ENCODE measurements at regions not wholly inside any gene's neighbourhood (a gene's known extent, or its start where the extent isn't known, plus 50 kb on each side); places are given as distances from the start of the nearest gene placed in this dataset.

GRCh38 chr3:110533089-110533488 is 538.5 kb upstream of the NECTIN3 start:
- no peak for DNase-seq (ENCODE audit: low read depth)
- in situ Hi-C loops (cut with HindIII; ENCODE audit: low pct_unique_long_range_greater_than_20kb, low sequenced_read_pairs) = no loop called here

GRCh38 chr3:110542552-110543150 is 529.0 kb upstream of the NECTIN3 start:
- DNase-seq (ENCODE audit: low read depth) = no peak
- in situ Hi-C loops (cut with HindIII; ENCODE audit: low pct_unique_long_range_greater_than_20kb, low sequenced_read_pairs) = no loop called here

- in situ Hi-C loops (cut with HindIII; ENCODE audit: low pct_unique_long_range_greater_than_20kb, low sequenced_read_pairs) = no loop called here
Observed at GRCh38 chr3:110544730-110545129, 526.9 kb upstream of the NECTIN3 start.

DNA sequence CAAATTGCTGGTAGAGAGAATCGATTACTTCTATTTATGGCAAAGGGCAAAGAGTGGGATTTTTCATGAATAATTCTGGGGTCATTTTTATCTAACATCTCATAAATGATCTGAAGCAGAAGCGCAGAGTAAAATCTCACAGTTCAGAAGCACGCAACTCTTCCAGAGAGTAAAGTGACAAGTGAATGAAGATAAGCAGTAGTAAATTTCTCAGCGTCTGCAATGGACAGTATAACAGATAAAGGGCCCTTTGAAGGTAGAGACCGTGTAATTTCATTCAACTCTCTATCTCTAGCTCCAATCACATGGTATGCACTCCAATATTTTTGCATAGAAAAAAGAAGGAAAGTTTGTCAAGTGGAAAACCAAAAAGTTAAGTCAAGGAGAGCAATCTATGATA is 521.1 kb upstream of the NECTIN3 start:
- in situ Hi-C loops (cut with HindIII; ENCODE audit: low pct_unique_long_range_greater_than_20kb, low sequenced_read_pairs) = no loop called here
- no peak for DNase-seq (ENCODE audit: low read depth)

More at GRCh38 chr3:110544730-110545129, 526.9 kb upstream of the NECTIN3 start:
- DNase-seq (ENCODE audit: low read depth) = no peak

- peak; percentile 8 for DNase-seq (ENCODE audit: low read depth)
Observed at GRCh38 chr3:110562621-110563020, 509.0 kb upstream of the NECTIN3 start.

GRCh38 chr3:110564674-110565073 is 506.9 kb upstream of the NECTIN3 start:
- in situ Hi-C loops (cut with HindIII; ENCODE audit: low pct_unique_long_range_greater_than_20kb, low sequenced_read_pairs) = no loop called here
- DNase-seq (ENCODE audit: low read depth) = no peak

More at GRCh38 chr3:110562621-110563020, 509.0 kb upstream of the NECTIN3 start:
- in situ Hi-C loops (cut with HindIII; ENCODE audit: low pct_unique_long_range_greater_than_20kb, low sequenced_read_pairs) = no loop called here

DNA sequence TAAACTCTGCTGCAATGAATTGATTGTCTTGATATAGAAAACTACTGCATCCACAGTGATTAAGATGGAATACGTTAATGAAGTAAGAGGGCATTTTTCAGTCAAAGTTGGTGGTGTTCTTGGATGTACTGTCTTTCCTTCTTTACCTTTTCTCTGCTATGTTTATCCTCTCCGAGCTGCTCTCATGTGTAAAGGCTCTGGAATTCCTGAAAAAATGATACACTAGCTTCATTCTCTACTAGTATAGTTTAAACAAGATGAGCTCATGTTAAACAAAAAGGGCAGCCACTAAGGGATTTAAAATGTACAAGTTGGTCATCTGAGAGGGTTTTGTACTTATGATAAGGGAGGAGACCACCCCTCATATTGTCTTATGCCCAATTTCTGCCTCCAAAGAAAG is 504.6 kb upstream of the NECTIN3 start:
- DNase-seq (ENCODE audit: low read depth) = no peak
- in situ Hi-C loops (cut with HindIII; ENCODE audit: low pct_unique_long_range_greater_than_20kb, low sequenced_read_pairs) = no loop called here

- peak; percentile 34 for DNase-seq (ENCODE audit: low read depth)
- in situ Hi-C loops (cut with HindIII; ENCODE audit: low pct_unique_long_range_greater_than_20kb, low sequenced_read_pairs) = no loop called here
Observed at GRCh38 chr3:110568246-110568645, 503.4 kb upstream of the NECTIN3 start.

- in situ Hi-C loops (cut with HindIII; ENCODE audit: low pct_unique_long_range_greater_than_20kb, low sequenced_read_pairs) = no loop called here
- DNase-seq (ENCODE audit: low read depth) = no peak
Observed at GRCh38 chr3:110569073-110569472, 502.5 kb upstream of the NECTIN3 start.

- DNase-seq (ENCODE audit: low read depth) = no peak
- in situ Hi-C loops (cut with HindIII; ENCODE audit: low pct_unique_long_range_greater_than_20kb, low sequenced_read_pairs) = no loop called here
Observed at GRCh38 chr3:110575702-110576101, 495.9 kb upstream of the NECTIN3 start.

DNA sequence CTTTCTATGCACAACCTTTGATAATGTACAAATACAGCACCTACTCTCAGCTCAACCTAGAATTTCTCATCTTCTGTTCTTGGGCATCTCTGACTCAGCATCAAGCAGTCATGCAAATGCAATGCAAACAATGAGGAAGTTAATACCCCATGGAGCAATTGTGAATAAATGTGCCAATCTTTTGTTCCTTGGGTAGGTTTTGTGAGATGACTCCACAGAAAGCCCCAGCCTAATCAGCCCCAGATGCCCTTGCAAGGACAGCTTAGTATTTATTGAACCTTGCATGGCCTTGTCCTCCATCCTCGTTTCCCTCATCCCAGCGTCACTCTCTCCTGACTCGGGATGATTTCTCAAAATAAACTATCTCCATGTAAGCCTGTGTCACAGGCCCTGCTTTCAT is 494.7 kb upstream of the NECTIN3 start:
- DNase-seq (ENCODE audit: low read depth) = peak; percentile 86
- in situ Hi-C loops (cut with HindIII; ENCODE audit: low pct_unique_long_range_greater_than_20kb, low sequenced_read_pairs) = no loop called here

DNA sequence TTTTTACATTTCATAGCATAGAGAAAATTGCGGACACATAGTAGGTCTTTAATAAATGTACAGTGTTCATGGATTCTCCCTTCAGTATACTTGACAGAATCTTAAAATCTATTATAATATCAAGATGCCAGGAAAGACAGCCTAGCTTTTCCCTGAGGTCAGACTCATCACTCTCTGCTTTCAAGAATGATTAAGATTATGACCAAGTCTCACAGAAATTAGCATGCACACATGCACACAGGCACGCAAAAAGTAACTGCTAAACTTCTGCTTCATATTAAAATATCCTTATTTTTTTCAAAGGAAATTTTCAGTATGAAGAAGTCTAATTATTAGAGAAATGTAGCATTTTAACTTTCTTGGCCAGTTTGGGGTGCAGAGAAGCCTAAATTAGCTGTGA is 493.8 kb upstream of the NECTIN3 start:
- in situ Hi-C loops (cut with HindIII; ENCODE audit: low pct_unique_long_range_greater_than_20kb, low sequenced_read_pairs) = no loop called here
- DNase-seq (ENCODE audit: low read depth) = no peak

GRCh38 chr3:110579840-110580550 is 491.6 kb upstream of the NECTIN3 start:
- no peak for DNase-seq (ENCODE audit: low read depth)

GRCh38 chr3:110583373-110583935 is 488.2 kb upstream of the NECTIN3 start:
- DNase-seq (ENCODE audit: low read depth) = no peak
- in situ Hi-C loops (cut with HindIII; ENCODE audit: low pct_unique_long_range_greater_than_20kb, low sequenced_read_pairs) = no loop called here

More at GRCh38 chr3:110579840-110580550, 491.6 kb upstream of the NECTIN3 start:
- in situ Hi-C loops (cut with HindIII; ENCODE audit: low pct_unique_long_range_greater_than_20kb, low sequenced_read_pairs) = no loop called here

- in situ Hi-C loops (cut with HindIII; ENCODE audit: low pct_unique_long_range_greater_than_20kb, low sequenced_read_pairs) = no loop called here
- DNase-seq (ENCODE audit: low read depth) = no peak
Observed at GRCh38 chr3:110588906-110589305, 482.7 kb upstream of the NECTIN3 start.

GRCh38 chr3:110589341-110589740 is 482.3 kb upstream of the NECTIN3 start:
- DNase-seq (ENCODE audit: low read depth) = no peak
- in situ Hi-C loops (cut with HindIII; ENCODE audit: low pct_unique_long_range_greater_than_20kb, low sequenced_read_pairs) = no loop called here

DNA sequence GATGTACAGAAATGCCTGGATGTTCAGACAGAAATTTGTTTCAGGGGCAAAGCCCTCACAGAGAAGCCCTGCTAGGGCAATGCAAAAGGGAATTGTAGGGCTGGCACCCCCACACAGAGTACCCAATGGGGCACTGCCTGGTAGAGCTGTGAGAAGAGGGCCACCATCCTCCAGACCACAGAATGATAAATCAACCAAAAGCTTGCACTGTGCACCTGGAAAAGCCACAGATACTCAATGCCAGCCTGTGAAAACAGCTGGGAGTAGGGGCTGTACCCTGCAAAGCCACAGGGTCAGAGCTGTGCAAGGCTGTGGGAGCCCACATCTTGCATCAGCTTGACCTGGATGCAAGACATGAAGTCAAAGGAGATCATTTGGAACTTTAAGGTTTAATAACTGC is 477.9 kb upstream of the NECTIN3 start:
- in situ Hi-C loops (cut with HindIII; ENCODE audit: low pct_unique_long_range_greater_than_20kb, low sequenced_read_pairs) = no loop called here
- no peak for DNase-seq (ENCODE audit: low read depth)

GRCh38 chr3:110598847-110599490 is 472.6 kb upstream of the NECTIN3 start:
- in situ Hi-C loops (cut with HindIII; ENCODE audit: low pct_unique_long_range_greater_than_20kb, low sequenced_read_pairs) = no loop called here
- no peak for DNase-seq (ENCODE audit: low read depth)

DNA sequence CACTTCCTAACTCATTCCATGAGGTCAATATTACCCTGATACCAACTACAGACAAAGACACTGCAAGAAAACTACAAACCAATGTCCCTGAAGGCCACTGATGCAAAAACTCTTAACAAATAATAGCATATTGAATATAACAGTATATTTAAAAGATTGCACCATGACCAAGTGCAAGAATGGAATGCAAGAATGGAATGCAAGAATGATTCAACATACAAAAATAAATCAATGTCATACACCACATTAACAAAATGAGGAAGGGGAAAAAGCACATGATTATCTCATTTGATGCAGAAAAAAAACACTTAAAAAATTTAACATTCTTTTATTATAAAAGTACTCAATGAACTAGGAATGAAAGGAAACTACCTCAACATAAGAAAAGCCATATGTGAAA is 463.1 kb upstream of the NECTIN3 start:
- in situ Hi-C loops (cut with HindIII; ENCODE audit: low pct_unique_long_range_greater_than_20kb, low sequenced_read_pairs) = no loop called here
- DNase-seq (ENCODE audit: low read depth) = no peak

All from Caki2 (cell line).